ENCODE measurements at regions not wholly inside any gene's neighbourhood (a gene's known extent, or its start where the extent isn't known, plus 50 kb on each side); places are given as distances from the start of the nearest gene placed in this dataset.

GRCh38 chr12:58654021-58654420, 266.3 kb downstream of the LRIG3 start:
- DNase-seq, result no peak
- H3K4me1 ChIP-seq, result peaks cover 0 to 23% (median 0%) of the 10 kb centered on the region in 3 donors
- TF ChIP-seq POLR2A (IDR thresholded peaks at IDR 0.05) (no peak), CTCF (IDR thresholded peaks at IDR 0.05) (no peak)
- intact Hi-C loops (cut with DNase I), result no loop called here
- H3K4me3 ChIP-seq, result no peak overlapping the region
- no peaks in the 10 kb centered on the region for H3K27me3 ChIP-seq
- H3K36me3 ChIP-seq, result no peaks in the 10 kb centered on the region
- peaks cover 0 to 5% (median 0%) of the 10 kb centered on the region in 3 donors for H3K9me3 ChIP-seq
- H3K27ac ChIP-seq, result no peak overlapping the region
- 100% methylated on average over 1 of the region's 2 CpGs; no CpG with 5 or more reads in 1 of the 2 donors for WGBS, 2 donors

GRCh38 chr12:58655375-58655774, 264.9 kb downstream of the LRIG3 start:
- Histone ChIP-seq H3K4me3 (no peak overlapping the region), H3K27ac (no peak overlapping the region), H3K9me3 (peaks cover 0 to 5% (median 0%) of the 10 kb centered on the region in 3 donors), H3K4me1 (peaks cover 0 to 10% (median 0%) of the 10 kb centered on the region in 3 donors), H3K36me3 (no peaks in the 10 kb centered on the region), H3K27me3 (no peaks in the 10 kb centered on the region)
- WGBS, 2 donors, result 93 to 100% methylated on average over 2 to 3 of the region's 6 CpGs
- TF ChIP-seq CTCF (IDR thresholded peaks at IDR 0.05), result no peak
- TF ChIP-seq POLR2A (IDR thresholded peaks at IDR 0.05), result no peak
- intact Hi-C loops (cut with DNase I), result no loop called here
- DNase-seq, result no peak

- TF ChIP-seq POLR2A (IDR thresholded peaks at IDR 0.05) (no peak), CTCF (IDR thresholded peaks at IDR 0.05) (no peak)
- 88 to 100% methylated on average over 1 of the region's 3 CpGs for WGBS, 2 donors
- no peak for DNase-seq
- intact Hi-C loops (cut with DNase I), result no loop called here
- Histone ChIP-seq H3K9me3 (peaks cover 0 to 5% (median 0%) of the 10 kb centered on the region in 3 donors), H3K4me1 (peaks cover 0 to 7% (median 0%) of the 10 kb centered on the region in 3 donors), H3K4me3 (no peak overlapping the region), H3K27ac (no peak overlapping the region), H3K36me3 (no peaks in the 10 kb centered on the region), H3K27me3 (no peaks in the 10 kb centered on the region)
These were observed 263.9 kb downstream of the LRIG3 start for GRCh38 chr12:58656254-58657009.

- Histone ChIP-seq H3K4me1 (peaks cover 0 to under 1% (median 0%) of the 10 kb centered on the region in 3 donors), H3K36me3 (no peaks in the 10 kb centered on the region), H3K9me3 (peaks cover 0 to 5% (median 0%) of the 10 kb centered on the region in 3 donors), H3K4me3 (no peak overlapping the region), H3K27me3 (no peaks in the 10 kb centered on the region), H3K27ac (no peak overlapping the region)
- 63 to 68% methylated on average over 1 of the region's 1 CpG for WGBS, 2 donors
- DNase-seq, result no peak
- TF ChIP-seq POLR2A (IDR thresholded peaks at IDR 0.05) (no peak), CTCF (IDR thresholded peaks at IDR 0.05) (no peak)
- intact Hi-C loops (cut with DNase I), result no loop called here
These were observed 263.1 kb downstream of the LRIG3 start for GRCh38 chr12:58657190-58657589.

- intact Hi-C loops (cut with DNase I), result no loop called here
- no peaks in the 10 kb centered on the region for H3K36me3 ChIP-seq
- TF ChIP-seq POLR2A (IDR thresholded peaks at IDR 0.05) (no peak), CTCF (IDR thresholded peaks at IDR 0.05) (no peak)
- DNase-seq, result no peak
- H3K4me1 ChIP-seq, result no peaks in the 10 kb centered on the region
- H3K4me3 ChIP-seq, result no peak overlapping the region
- WGBS, 2 donors, result 71 to 86% methylated on average over 2 of the region's 2 CpGs
- H3K27me3 ChIP-seq, result no peaks in the 10 kb centered on the region
- H3K9me3 ChIP-seq, result no peaks in the 10 kb centered on the region
- H3K27ac ChIP-seq, result no peak overlapping the region
These were observed 254.9 kb downstream of the LRIG3 start for GRCh38 chr12:58665375-58665774.

Data from esophagus squamous epithelium (tissue), 5 donors.